ENCODE measurements at regions not wholly inside any gene's neighbourhood (a gene's known extent, or its start where the extent isn't known, plus 50 kb on each side); places are given as distances from the start of the nearest gene placed in this dataset.

DNA sequence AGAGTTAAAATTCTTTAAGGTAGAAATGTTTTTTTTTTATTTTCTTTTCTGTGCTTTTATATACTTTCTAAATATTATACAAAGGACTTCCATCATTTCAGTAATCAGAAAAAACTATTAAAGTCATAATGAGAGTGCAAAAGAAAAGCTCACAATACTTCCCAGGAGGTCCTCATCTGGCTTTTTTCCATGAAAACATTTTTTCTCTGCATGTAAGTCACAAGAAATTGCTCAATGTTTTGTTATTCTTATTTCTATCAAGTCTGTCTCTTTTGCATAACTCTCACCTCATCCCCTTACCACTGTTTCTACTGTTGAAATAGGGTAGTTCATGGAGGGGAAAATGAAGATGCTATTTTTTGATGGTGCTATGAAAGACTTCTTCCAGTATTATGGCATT is 375.0 kb downstream of the TMEM232 start:
- TF ChIP-seq, protein P1, sequence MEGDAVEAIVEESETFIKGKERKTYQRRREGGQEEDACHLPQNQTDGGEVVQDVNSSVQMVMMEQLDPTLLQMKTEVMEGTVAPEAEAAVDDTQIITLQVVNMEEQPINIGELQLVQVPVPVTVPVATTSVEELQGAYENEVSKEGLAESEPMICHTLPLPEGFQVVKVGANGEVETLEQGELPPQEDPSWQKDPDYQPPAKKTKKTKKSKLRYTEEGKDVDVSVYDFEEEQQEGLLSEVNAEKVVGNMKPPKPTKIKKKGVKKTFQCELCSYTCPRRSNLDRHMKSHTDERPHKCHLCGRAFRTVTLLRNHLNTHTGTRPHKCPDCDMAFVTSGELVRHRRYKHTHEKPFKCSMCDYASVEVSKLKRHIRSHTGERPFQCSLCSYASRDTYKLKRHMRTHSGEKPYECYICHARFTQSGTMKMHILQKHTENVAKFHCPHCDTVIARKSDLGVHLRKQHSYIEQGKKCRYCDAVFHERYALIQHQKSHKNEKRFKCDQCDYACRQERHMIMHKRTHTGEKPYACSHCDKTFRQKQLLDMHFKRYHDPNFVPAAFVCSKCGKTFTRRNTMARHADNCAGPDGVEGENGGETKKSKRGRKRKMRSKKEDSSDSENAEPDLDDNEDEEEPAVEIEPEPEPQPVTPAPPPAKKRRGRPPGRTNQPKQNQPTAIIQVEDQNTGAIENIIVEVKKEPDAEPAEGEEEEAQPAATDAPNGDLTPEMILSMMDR (IDR thresholded peaks at IDR 0.05): no peak
- no peak for TF ChIP-seq POLR2A (IDR thresholded peaks at IDR 0.05)
